ENCODE measurements at regions not wholly inside any gene's neighbourhood (a gene's known extent, or its start where the extent isn't known, plus 50 kb on each side); places are given as distances from the start of the nearest gene placed in this dataset.

- no peak overlapping the region for H3K9ac ChIP-seq
- no peaks in the 10 kb centered on the region for H3K27me3 ChIP-seq (ENCODE audit: insufficient read depth)
- H3K4me1 ChIP-seq (ENCODE audit: control insufficient read depth in 1 of 2, insufficient read depth in 2 of 2, low read depth in 1 of 2, low read length in 1 of 2), result no peaks in the 10 kb centered on the region
- no peak overlapping the region for H3K4me2 ChIP-seq
- ChIA-PET CTCF (no interaction called here), POLR2A (no interaction called here)
- no peak for DNase-seq
- no peak overlapping the region for H3K4me3 ChIP-seq (ENCODE audit: low read depth in 2 of 2, low read length in 1 of 2)
- no peaks in the 10 kb centered on the region for H3F3A ChIP-seq (replicated peaks; ENCODE audit: insufficient read depth)
- no peaks in the 10 kb centered on the region for H3K79me2 ChIP-seq (ENCODE audit: insufficient read depth)
- TF ChIP-seq USF2 (IDR thresholded peaks at IDR 0.05; ENCODE audit: borderline replicate concordance, low read depth, low read length) (no peak), RFX5 (IDR thresholded peaks at IDR 0.05; ENCODE audit: low read length) (no peak), TCF12 (IDR thresholded peaks at IDR 0.05) (no peak), YY1 (IDR thresholded peaks at IDR 0.05; ENCODE audit: low read depth) (no peak), GATA2 (CRISPR knock-in tag; IDR thresholded peaks at IDR 0.05) (no peak), ELF1 (IDR thresholded peaks at IDR 0.05) (no peak), EP300 (IDR thresholded peaks at IDR 0.05; ENCODE audit: borderline replicate concordance in 1 of 2, low read depth in 1 of 2, low read length in 1 of 2) (no peak), ZBTB33 (IDR thresholded peaks at IDR 0.05; ENCODE audit: borderline replicate concordance, low read depth) (no peak), IRF3 (IDR thresholded peaks at IDR 0.05; ENCODE audit: low read depth, low read length) (no peak), RAD21 (IDR thresholded peaks at IDR 0.05; ENCODE audit: low read length) (no peak), CTCF (IDR thresholded peaks at IDR 0.05) (no peak), FOXJ3 (CRISPR knock-in tag; IDR thresholded peaks at IDR 0.05) (no peak)
- H3K36me3 ChIP-seq (replicated peaks in 1 of 2; ENCODE audit: control insufficient read depth in 1 of 2, insufficient read depth in 2 of 2, low read length in 1 of 2), result no peaks in the 10 kb centered on the region
- no peaks in the 10 kb centered on the region for H4K20me1 ChIP-seq (ENCODE audit: insufficient read depth)
- no peaks in the 10 kb centered on the region for H3K9me2 ChIP-seq
- H3K9me3 ChIP-seq, result no peaks in the 10 kb centered on the region
- WGBS (ENCODE audit: low lambda C conversion rate), result 14% methylated on average over 2 of the region's 4 CpGs
- no peak overlapping the region for H2AFZ ChIP-seq (ENCODE audit: low read depth)
- no peak overlapping the region for H3K27ac ChIP-seq (ENCODE audit: low read depth in 2 of 2, low read length in 1 of 2)
These were observed 1013.0 kb downstream of the TECRL start for GRCh38 chr4:63396269-63396668.

GRCh38 chr4:63393544-63393943 lies 1015.7 kb downstream of the TECRL start:
- H3K9ac ChIP-seq, result no peak overlapping the region
- CTCF ChIA-PET, result interaction anchor here (1.0 kb wide), 1 partner anchor 9 kb away, joined by 3 read pairs; no protein-coding TSS in a partner anchor
- no peak overlapping the region for H3K4me3 ChIP-seq (ENCODE audit: low read depth in 2 of 2, low read length in 1 of 2)
- no peaks in the 10 kb centered on the region for H3K36me3 ChIP-seq (replicated peaks in 1 of 2; ENCODE audit: control insufficient read depth in 1 of 2, insufficient read depth in 2 of 2, low read length in 1 of 2)
- DNase-seq, result no peak
- H3K9me2 ChIP-seq, result no peaks in the 10 kb centered on the region
- H3F3A ChIP-seq (replicated peaks; ENCODE audit: insufficient read depth), result no peaks in the 10 kb centered on the region
- H3K4me1 ChIP-seq (ENCODE audit: control insufficient read depth in 1 of 2, insufficient read depth in 2 of 2, low read depth in 1 of 2, low read length in 1 of 2), result no peaks in the 10 kb centered on the region
- H3K79me2 ChIP-seq (ENCODE audit: insufficient read depth), result no peaks in the 10 kb centered on the region; the same call in 1 of the 2 replicates
- POLR2A ChIA-PET, result no interaction called here
- no peak overlapping the region for H3K4me2 ChIP-seq
- H3K27me3 ChIP-seq (ENCODE audit: insufficient read depth), result no peaks in the 10 kb centered on the region
- no peak overlapping the region for H2AFZ ChIP-seq (ENCODE audit: low read depth)
- no peaks in the 10 kb centered on the region for H3K9me3 ChIP-seq
- no peaks in the 10 kb centered on the region for H4K20me1 ChIP-seq (ENCODE audit: insufficient read depth)
- H3K27ac ChIP-seq (ENCODE audit: low read depth in 2 of 2, low read length in 1 of 2), result no peak overlapping the region
- TF ChIP-seq RCOR1 (IDR thresholded peaks at IDR 0.05; ENCODE audit: low read length) (no peak), GABPA (IDR thresholded peaks at IDR 0.05; ENCODE audit: low read depth) (no peak), USF1 (IDR thresholded peaks at IDR 0.05; ENCODE audit: borderline replicate concordance, low read depth) (no peak), TAF1 (IDR thresholded peaks at IDR 0.05; ENCODE audit: borderline replicate concordance, low read depth, low read length) (no peak), JUND (IDR thresholded peaks at IDR 0.05) (no peak), YY1 (IDR thresholded peaks at IDR 0.05; ENCODE audit: low read depth) (no peak), MXI1 (IDR thresholded peaks at IDR 0.05; ENCODE audit: low read depth, low read length) (no peak), SMC3 (IDR thresholded peaks at IDR 0.05; ENCODE audit: low read depth, low read length) (no peak), ZBTB33 (IDR thresholded peaks at IDR 0.05; ENCODE audit: borderline replicate concordance, low read depth) (no peak), NRF1 (IDR thresholded peaks at IDR 0.05; ENCODE audit: low read depth, low read length) (no peak), EP300 (IDR thresholded peaks at IDR 0.05; ENCODE audit: borderline replicate concordance in 1 of 2, low read depth in 1 of 2, low read length in 1 of 2) (no peak)
